ENCODE measurements at regions not wholly inside any gene's neighbourhood (a gene's known extent, or its start where the extent isn't known, plus 50 kb on each side); places are given as distances from the start of the nearest gene placed in this dataset.

DNA sequence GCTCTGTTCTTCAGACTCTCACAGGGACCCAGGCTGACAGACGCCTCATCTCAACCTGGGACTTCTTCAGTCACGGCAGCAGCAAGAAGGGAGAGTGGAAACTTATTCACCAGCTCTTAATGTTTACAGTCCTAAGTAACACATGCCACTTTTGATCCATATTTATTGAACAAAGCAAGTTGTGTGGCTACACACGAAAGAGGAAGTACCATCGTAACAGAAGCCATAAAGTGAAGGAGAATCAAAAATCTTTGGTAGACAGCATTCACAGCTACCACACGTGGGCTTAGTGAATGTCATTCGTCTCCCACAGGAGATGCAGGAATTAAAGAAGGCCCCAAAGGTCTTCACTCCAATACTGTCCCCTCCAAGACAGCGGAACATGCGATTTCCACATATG lies 582.6 kb downstream of the CETN3 start:
- intact Hi-C loops (cut with micrococcal nuclease), result no loop called here
- no peak overlapping the region for H3K4me2 ChIP-seq (ENCODE audit: low read length)
- H3K4me1 ChIP-seq (ENCODE audit: insufficient read depth, low read length), result no peaks in the 10 kb centered on the region
- H3K27ac ChIP-seq (ENCODE audit: low read length), result no peak overlapping the region
- CTCF ChIA-PET, result no interaction called here
- H4K20me1 ChIP-seq (ENCODE audit: low read length), result no peaks in the 10 kb centered on the region
- no peak overlapping the region for H3K4me3 ChIP-seq (ENCODE audit: low read length)
- H3K9me3 ChIP-seq (ENCODE audit: low read length), result no peaks in the 10 kb centered on the region
- H3K27me3 ChIP-seq (ENCODE audit: low read length), result no peaks in the 10 kb centered on the region
- H3K36me3 ChIP-seq (ENCODE audit: low read depth, low read length), result no peaks in the 10 kb centered on the region
- 0 out of 2 replicates have a peak overlapping the region, but pooled peaks have one; percentile 7 for H2AFZ ChIP-seq (ENCODE audit: low read length)
- POLR2A ChIA-PET (ENCODE audit: unreplicated experiment), result no interaction called here
- DNase-seq (no peak), ATAC-seq (peak; percentile 25)
- H3K9me2 ChIP-seq (replicated peaks; ENCODE audit: low read length), result no peaks in the 10 kb centered on the region
- no peaks in the 10 kb centered on the region for H3F3A ChIP-seq (ENCODE audit: low read length, unreplicated experiment)
- no TSS peak for BruUV-seq (replicated peaks)
- no peak overlapping the region for H3K9ac ChIP-seq (ENCODE audit: low read length)
- no peak for TF ChIP-seq EZH2 (IDR thresholded peaks at IDR 0.05; ENCODE audit: low read length, unreplicated experiment)
- TF ChIP-seq, protein P1, sequence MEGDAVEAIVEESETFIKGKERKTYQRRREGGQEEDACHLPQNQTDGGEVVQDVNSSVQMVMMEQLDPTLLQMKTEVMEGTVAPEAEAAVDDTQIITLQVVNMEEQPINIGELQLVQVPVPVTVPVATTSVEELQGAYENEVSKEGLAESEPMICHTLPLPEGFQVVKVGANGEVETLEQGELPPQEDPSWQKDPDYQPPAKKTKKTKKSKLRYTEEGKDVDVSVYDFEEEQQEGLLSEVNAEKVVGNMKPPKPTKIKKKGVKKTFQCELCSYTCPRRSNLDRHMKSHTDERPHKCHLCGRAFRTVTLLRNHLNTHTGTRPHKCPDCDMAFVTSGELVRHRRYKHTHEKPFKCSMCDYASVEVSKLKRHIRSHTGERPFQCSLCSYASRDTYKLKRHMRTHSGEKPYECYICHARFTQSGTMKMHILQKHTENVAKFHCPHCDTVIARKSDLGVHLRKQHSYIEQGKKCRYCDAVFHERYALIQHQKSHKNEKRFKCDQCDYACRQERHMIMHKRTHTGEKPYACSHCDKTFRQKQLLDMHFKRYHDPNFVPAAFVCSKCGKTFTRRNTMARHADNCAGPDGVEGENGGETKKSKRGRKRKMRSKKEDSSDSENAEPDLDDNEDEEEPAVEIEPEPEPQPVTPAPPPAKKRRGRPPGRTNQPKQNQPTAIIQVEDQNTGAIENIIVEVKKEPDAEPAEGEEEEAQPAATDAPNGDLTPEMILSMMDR (conservative IDR thresholded peaks at IDR 0.05; ENCODE audit: low read depth, low read length), result no peak
- TF ChIP-seq EZH2phosphoT487 (IDR thresholded peaks at IDR 0.05; ENCODE audit: borderline replicate concordance, low read length), result no peak
- H3K79me2 ChIP-seq (ENCODE audit: low read length), result no peaks in the 10 kb centered on the region

DNA sequence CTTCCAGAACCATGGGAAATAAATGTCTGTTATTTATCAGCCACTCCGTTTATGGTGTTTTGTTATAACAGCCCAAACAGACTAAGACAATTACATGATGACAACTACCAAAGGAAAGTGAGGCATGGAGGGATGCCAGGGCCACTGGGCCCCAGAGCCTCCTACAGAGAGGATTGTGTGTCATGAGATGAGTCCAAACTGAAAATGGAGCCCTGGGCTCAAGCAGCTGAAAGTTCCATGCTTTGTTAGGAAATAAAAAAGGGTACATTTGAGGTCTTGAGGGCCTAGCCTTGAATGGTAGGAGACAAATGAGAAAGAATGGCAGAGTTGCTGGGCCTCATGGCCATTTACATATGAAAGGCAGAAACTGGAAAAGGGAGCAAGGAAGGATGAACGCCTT lies 586.5 kb downstream of the CETN3 start:
- ChIA-PET CTCF (no interaction called here), POLR2A (ENCODE audit: unreplicated experiment) (no interaction called here)
- Histone ChIP-seq H3K27ac (ENCODE audit: low read length) (no peak overlapping the region), H3K4me2 (ENCODE audit: low read length) (no peak overlapping the region), H3K36me3 (ENCODE audit: low read depth, low read length) (no peaks in the 10 kb centered on the region), H3K9ac (ENCODE audit: low read length) (no peak overlapping the region), H3F3A (ENCODE audit: low read length, unreplicated experiment) (no peaks in the 10 kb centered on the region), H3K4me1 (ENCODE audit: insufficient read depth, low read length) (no peaks in the 10 kb centered on the region), H3K4me3 (ENCODE audit: low read length) (no peak overlapping the region), H2AFZ (ENCODE audit: low read length) (no peak overlapping the region), H3K79me2 (ENCODE audit: low read length) (no peaks in the 10 kb centered on the region), H3K9me2 (replicated peaks; ENCODE audit: low read length) (no peaks in the 10 kb centered on the region), H3K27me3 (ENCODE audit: low read length) (no peaks in the 10 kb centered on the region), H4K20me1 (ENCODE audit: low read length) (no peaks in the 10 kb centered on the region), H3K9me3 (ENCODE audit: low read length) (no peaks in the 10 kb centered on the region)
- no TSS peak for BruUV-seq (replicated peaks)
- intact Hi-C loops (cut with micrococcal nuclease), result no loop called here
- TF ChIP-seq, protein P1 (conservative IDR thresholded peaks at IDR 0.05; ENCODE audit: low read depth, low read length), result no peak
- no peak for ATAC-seq
- no peak for DNase-seq

DNA sequence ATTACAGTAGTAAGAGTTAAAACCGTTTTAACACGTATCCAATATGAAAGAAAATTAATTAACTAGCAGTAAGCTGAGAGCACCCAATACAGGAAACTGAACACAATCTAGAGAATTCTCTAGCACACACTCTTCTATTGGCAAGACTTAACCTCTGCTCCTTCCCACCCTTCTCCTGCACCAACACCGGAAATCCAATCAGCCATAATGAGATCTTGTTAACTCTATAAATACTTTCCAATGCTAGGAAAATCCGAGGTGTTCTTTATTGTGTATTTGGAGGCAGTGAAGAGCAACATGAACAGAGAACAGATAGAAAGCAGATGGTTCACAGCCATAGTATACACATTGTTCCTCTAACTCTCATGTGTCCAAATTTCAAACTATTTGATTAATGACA lies 591.7 kb downstream of the CETN3 start:
- H2AFZ ChIP-seq (ENCODE audit: low read length), result no peak overlapping the region
- intact Hi-C loops (cut with micrococcal nuclease), result no loop called here

More for the DNA sequence above, 591.7 kb downstream of the CETN3 start:
- no peak overlapping the region for H3K4me3 ChIP-seq (ENCODE audit: low read length)
- ChIA-PET POLR2A (ENCODE audit: unreplicated experiment) (no interaction called here), CTCF (no interaction called here)
- H3K4me1 ChIP-seq (ENCODE audit: insufficient read depth, low read length), result no peaks in the 10 kb centered on the region
- DNase-seq, result no peak
- no peak overlapping the region for H3K27ac ChIP-seq (ENCODE audit: low read length)
- H3K36me3 ChIP-seq (ENCODE audit: low read depth, low read length), result no peaks in the 10 kb centered on the region
- H3K27me3 ChIP-seq (ENCODE audit: low read length), result no peaks in the 10 kb centered on the region
- no peak overlapping the region for H3K4me2 ChIP-seq (ENCODE audit: low read length)
- no peaks in the 10 kb centered on the region for H3F3A ChIP-seq (ENCODE audit: low read length, unreplicated experiment)
- BruUV-seq (replicated peaks), result no TSS peak
- TF ChIP-seq EZH2phosphoT487 (IDR thresholded peaks at IDR 0.05; ENCODE audit: borderline replicate concordance, low read length) (no peak), EZH2 (IDR thresholded peaks at IDR 0.05; ENCODE audit: low read length, unreplicated experiment) (no peak)
- TF ChIP-seq, protein P1 (conservative IDR thresholded peaks at IDR 0.05; ENCODE audit: low read depth, low read length), result no peak
- no peaks in the 10 kb centered on the region for H4K20me1 ChIP-seq (ENCODE audit: low read length)
- no peaks in the 10 kb centered on the region for H3K9me2 ChIP-seq (replicated peaks; ENCODE audit: low read length)
- H3K9me3 ChIP-seq (ENCODE audit: low read length), result no peaks in the 10 kb centered on the region
- ATAC-seq, result no peak
- no peak overlapping the region for H3K9ac ChIP-seq (ENCODE audit: low read length)
- H3K79me2 ChIP-seq (ENCODE audit: low read length), result no peaks in the 10 kb centered on the region

Data from PC-3 (cell line).